Esophagus squamous epithelium (tissue), 4 donors: ENCODE measurements at regions not wholly inside any gene's neighbourhood (a gene's known extent, or its start where the extent isn't known, plus 50 kb on each side); places are given as distances from the start of the nearest gene placed in this dataset.

Experiments
- POLR2A ChIP-seq, 4 donors: fragments of 450-650 bp; IDR thresholded peaks; one replicate each; pipeline ENCODE4 v1.6.1; 2017; ENCODE audit warnings: antibody characterized with exemption in 4 of 4, mild to moderate bottlenecking in 4 of 4, moderate library complexity in 3 of 4
- TF ChIP-seq, protein P1 (sequence below), 6 experiments: fragments of 450-650 bp in 4 of 6; fragments of 200-600 bp in 2 of 6; sonication (generic) in 2 of 6; IDR thresholded peaks; one replicate each; pipeline ENCODE4 v1.5.1; 2016 to 2019; ENCODE audit warnings: antibody characterized with exemption in 6 of 6, mild to moderate bottlenecking in 4 of 6, moderate library complexity in 4 of 6

- TF ChIP-seq, protein P1, sequence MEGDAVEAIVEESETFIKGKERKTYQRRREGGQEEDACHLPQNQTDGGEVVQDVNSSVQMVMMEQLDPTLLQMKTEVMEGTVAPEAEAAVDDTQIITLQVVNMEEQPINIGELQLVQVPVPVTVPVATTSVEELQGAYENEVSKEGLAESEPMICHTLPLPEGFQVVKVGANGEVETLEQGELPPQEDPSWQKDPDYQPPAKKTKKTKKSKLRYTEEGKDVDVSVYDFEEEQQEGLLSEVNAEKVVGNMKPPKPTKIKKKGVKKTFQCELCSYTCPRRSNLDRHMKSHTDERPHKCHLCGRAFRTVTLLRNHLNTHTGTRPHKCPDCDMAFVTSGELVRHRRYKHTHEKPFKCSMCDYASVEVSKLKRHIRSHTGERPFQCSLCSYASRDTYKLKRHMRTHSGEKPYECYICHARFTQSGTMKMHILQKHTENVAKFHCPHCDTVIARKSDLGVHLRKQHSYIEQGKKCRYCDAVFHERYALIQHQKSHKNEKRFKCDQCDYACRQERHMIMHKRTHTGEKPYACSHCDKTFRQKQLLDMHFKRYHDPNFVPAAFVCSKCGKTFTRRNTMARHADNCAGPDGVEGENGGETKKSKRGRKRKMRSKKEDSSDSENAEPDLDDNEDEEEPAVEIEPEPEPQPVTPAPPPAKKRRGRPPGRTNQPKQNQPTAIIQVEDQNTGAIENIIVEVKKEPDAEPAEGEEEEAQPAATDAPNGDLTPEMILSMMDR (IDR thresholded peaks at IDR 0.05), result no peak
- TF ChIP-seq POLR2A (IDR thresholded peaks at IDR 0.05), result no peak
These were observed 446.3 kb upstream of the GNPDA2 start for GRCh38 chr4:45172636-45173035.
